Type B pancreatic cell (in vitro differentiated cells): ENCODE measurements at regions not wholly inside any gene's neighbourhood (a gene's known extent, or its start where the extent isn't known, plus 50 kb on each side); places are given as distances from the start of the nearest gene placed in this dataset.
"Not testable (repeated sequence)": the region's sequence is repeated elsewhere in the genome, so short reads cannot be mapped to it uniquely, and the experiment has no call there.

Source experiments
- DNase-seq: peaks from one replicate; pipeline ENCODE4 v3.0.0; 2021; ENCODE audit warnings: mixed read lengths; ENCODE audit not compliant: unreplicated experiment; ENCODE audit errors: extremely low spot score
- H3K27ac Mint-ChIP-seq: 2 replicates; pipeline ENCODE4 v1.8.0; 2021; ENCODE audit warnings: mild to moderate bottlenecking, mixed read lengths
- H3K27me3 Mint-ChIP-seq: 2 replicates; pipeline ENCODE4 v1.8.0; 2021; ENCODE audit warnings: mixed read lengths
- H3K36me3 Mint-ChIP-seq: 2 replicates; pipeline ENCODE4 v1.8.0; 2021; ENCODE audit warnings: mixed read lengths
- H3K4me1 Mint-ChIP-seq: one replicate; pipeline ENCODE4 v1.8.0; 2021; ENCODE audit warnings: mixed read lengths; ENCODE audit not compliant: unreplicated experiment
- H3K4me3 Mint-ChIP-seq: 2 replicates; pipeline ENCODE4 v1.8.0; 2021; ENCODE audit warnings: mild to moderate bottlenecking, mixed read lengths
- H3K9me3 Mint-ChIP-seq: 2 replicates; pipeline ENCODE4 v1.8.0; 2021; ENCODE audit warnings: mixed read lengths
- CTCF ChIP-seq: fragments of 200-600 bp; sonication (generic); conservative IDR thresholded peaks from 2 replicates; pipeline ENCODE4 v1.5.0; 2021; ENCODE audit warnings: antibody characterized with exemption, mild to moderate bottlenecking

DNA sequence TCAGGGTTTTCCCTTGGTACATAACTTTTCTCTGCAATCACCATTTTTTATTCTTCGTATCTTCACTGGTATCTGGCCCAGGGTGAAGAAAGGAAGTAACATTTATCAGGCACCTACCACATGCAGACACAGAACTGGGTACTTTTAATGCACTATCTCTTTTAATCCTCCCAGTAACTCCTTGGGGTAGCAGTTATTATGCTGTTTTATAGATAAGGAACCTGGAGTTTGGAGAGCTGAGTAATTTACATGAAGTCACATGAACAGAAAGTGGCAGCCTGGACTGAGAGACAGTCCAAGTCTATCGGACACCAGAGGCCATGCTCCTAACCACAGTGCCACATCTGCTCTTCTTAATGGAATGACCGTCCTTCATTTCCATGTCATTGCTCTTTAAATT, 117.1 kb upstream of the PODXL start:
- Mint-ChIP-seq H3K36me3 (no peaks in the 10 kb centered on the region), H3K27me3 (peaks cover 40% of the 10 kb centered on the region), H3K4me3 (no peak overlapping the region), H3K9me3 (no peaks in the 10 kb centered on the region), H3K27ac (no peak overlapping the region), H3K4me1 (no peaks in the 10 kb centered on the region)
- DNase-seq: no peak
- no peak for TF ChIP-seq CTCF

- no peak overlapping the region for H3K4me3 Mint-ChIP-seq
- no peaks in the 10 kb centered on the region for H3K36me3 Mint-ChIP-seq
- H3K4me1 Mint-ChIP-seq: no peaks in the 10 kb centered on the region
- H3K27ac Mint-ChIP-seq: no peak overlapping the region
- peaks cover 40% of the 10 kb centered on the region for H3K27me3 Mint-ChIP-seq
- no peak for TF ChIP-seq CTCF
- DNase-seq: no peak
- H3K9me3 Mint-ChIP-seq: no peaks in the 10 kb centered on the region
These were observed 114.0 kb upstream of the PODXL start for GRCh38 chr7:131670406-131670805.

DNA sequence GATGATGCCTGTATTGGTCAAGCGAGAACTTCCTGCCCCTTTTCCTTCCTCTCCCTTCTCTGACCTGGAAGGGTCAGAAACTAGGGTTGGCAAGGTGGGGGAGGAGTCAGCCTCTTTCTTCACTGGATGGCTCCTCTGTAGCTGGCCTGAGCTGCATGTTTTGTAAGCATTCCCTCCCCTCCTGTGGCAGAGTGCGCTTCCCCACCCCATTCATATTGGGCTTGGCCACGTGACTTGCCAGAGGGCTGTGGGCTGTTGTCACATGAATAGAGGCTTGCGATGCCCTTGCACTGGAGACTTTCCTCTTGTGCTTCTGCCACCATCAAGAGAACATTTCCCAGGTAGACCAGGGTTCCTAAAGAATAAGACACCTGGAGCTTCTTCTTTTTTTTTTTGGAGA, 111.3 kb upstream of the PODXL start:
- Mint-ChIP-seq H3K4me3 (no peak overlapping the region), H3K9me3 (no peaks in the 10 kb centered on the region), H3K27me3 (peaks cover 24% of the 10 kb centered on the region), H3K36me3 (no peaks in the 10 kb centered on the region), H3K27ac (no peak overlapping the region), H3K4me1 (no peaks in the 10 kb centered on the region)
- TF ChIP-seq CTCF: no peak
- DNase-seq: no peak

GRCh38 chr7:131665021-131665420, 108.6 kb upstream of the PODXL start:
- no peak for DNase-seq
- no peak overlapping the region for H3K27ac Mint-ChIP-seq
- no peak overlapping the region for H3K4me3 Mint-ChIP-seq
- H3K4me1 Mint-ChIP-seq: no peaks in the 10 kb centered on the region
- H3K27me3 Mint-ChIP-seq: peaks cover 3% of the 10 kb centered on the region
- no peaks in the 10 kb centered on the region for H3K36me3 Mint-ChIP-seq
- no peaks in the 10 kb centered on the region for H3K9me3 Mint-ChIP-seq
- TF ChIP-seq CTCF: no peak

DNA sequence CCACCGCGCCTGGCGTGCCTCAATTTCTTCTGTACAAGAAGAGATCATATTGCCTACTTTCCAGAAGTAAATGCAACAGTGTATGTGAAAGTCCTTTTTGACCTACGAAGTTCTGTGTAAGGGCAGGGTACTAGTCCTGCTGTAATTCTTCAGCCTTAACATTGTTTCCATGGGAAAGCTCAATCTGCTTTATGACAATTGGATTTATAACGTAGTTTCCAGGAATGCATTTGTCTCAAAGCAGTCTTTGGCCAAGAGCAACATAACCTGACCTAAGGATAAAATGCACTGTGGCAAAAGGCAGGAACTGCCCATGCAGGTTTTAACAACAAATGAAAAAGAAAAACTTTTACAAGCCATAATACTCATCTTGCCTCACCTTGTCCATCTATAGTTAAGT, 108.1 kb upstream of the PODXL start:
- Mint-ChIP-seq H3K36me3 (no peaks in the 10 kb centered on the region), H3K9me3 (no peaks in the 10 kb centered on the region), H3K4me3 (no peak overlapping the region), H3K27me3 (no peaks in the 10 kb centered on the region), H3K4me1 (no peaks in the 10 kb centered on the region), H3K27ac (no peak overlapping the region)
- TF ChIP-seq CTCF: no peak
- no peak for DNase-seq

DNA sequence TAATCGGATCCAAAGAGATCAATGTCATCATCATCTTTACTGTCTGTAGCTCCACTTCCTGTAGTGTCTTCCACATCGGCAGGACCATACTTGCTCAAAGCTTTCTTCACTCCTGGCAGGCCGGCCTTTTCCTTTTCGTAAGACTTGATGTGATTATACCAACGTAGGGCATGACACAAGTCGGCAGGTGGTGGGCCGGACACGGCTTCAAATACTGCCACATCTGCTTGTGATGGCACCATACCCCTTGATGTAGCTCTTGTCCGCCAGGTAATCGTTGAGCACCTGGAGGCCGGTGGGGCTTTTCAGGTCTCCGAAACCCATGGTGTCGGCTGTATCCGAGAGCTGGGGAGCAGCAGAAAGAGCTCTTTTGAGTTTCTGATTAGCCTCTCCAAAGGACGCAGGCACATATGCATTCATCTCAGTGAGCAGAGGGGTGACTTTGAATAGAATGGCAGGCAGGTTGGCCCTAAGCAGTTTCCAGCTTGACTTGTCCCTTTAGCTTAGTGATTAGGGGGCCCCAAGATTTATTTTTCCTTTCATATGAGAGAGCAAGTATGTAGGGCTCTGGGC, 106.0 kb upstream of the PODXL start:
- H3K4me3 Mint-ChIP-seq, H3K36me3 Mint-ChIP-seq, H3K9me3 Mint-ChIP-seq, H3K4me1 Mint-ChIP-seq, H3K27ac Mint-ChIP-seq, H3K27me3 Mint-ChIP-seq, DNase-seq: not testable (repeated sequence)
